ENCODE measurements at regions not wholly inside any gene's neighbourhood (a gene's known extent, or its start where the extent isn't known, plus 50 kb on each side); places are given as distances from the start of the nearest gene placed in this dataset.

DNA sequence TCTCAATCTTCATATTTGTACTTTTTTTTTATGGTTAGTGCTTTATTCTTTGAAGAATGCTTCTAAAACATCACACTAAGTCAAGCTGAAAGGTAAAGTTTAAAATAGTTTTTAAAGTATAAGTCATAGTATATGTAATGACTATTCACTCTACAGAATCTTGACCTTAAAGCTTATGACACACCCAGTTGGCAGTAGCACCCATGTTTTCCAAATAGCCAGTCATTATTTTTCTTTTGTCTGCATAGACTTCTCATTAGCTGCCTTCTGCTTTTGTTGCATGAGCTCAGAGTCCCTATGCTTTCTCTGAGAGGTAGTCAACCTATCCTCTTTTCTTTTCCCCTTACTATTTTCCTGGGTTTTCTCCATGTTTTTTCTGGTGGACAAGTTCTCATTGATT lies 231.5 kb downstream of the PCDH18 start:
- Mint-ChIP-seq H3K4me1 (ENCODE audit: low read depth) (peaks cover 27% of the 10 kb centered on the region), H3K9me3 (no peaks in the 10 kb centered on the region), H3K4me3 (no peak overlapping the region), H3K27me3 (ENCODE audit: insufficient read depth) (no peaks in the 10 kb centered on the region), H3K36me3 (ENCODE audit: low read depth) (no peaks in the 10 kb centered on the region), H3K27ac (peak overlapping the region; percentile 18)
- TF ChIP-seq, protein P1, sequence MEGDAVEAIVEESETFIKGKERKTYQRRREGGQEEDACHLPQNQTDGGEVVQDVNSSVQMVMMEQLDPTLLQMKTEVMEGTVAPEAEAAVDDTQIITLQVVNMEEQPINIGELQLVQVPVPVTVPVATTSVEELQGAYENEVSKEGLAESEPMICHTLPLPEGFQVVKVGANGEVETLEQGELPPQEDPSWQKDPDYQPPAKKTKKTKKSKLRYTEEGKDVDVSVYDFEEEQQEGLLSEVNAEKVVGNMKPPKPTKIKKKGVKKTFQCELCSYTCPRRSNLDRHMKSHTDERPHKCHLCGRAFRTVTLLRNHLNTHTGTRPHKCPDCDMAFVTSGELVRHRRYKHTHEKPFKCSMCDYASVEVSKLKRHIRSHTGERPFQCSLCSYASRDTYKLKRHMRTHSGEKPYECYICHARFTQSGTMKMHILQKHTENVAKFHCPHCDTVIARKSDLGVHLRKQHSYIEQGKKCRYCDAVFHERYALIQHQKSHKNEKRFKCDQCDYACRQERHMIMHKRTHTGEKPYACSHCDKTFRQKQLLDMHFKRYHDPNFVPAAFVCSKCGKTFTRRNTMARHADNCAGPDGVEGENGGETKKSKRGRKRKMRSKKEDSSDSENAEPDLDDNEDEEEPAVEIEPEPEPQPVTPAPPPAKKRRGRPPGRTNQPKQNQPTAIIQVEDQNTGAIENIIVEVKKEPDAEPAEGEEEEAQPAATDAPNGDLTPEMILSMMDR (IDR thresholded peaks at IDR 0.05), result no peak
- peak; percentile 53 for DNase-seq

DNA sequence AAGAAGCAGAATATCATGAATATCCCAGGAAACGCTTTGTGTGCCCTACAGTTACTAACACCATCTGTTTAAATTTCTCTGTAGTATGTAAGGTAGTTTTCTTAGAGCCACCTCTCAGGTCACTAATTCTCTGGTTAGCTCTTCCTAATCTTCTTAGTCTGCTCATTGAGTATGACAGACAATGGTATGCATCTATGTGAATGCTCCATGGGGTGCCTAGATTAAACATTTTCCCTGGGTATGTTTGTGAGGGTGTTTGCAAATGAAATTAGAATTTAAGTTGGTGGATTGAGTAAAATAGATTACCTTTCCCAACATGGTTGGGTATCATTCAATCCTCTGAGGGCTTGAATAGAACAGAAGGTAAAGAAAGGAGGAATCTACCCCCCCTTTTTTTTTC lies 233.0 kb downstream of the PCDH18 start:
- DNase-seq, result no peak
- H3K4me3 Mint-ChIP-seq, result no peak overlapping the region
- no peak overlapping the region for H3K27ac Mint-ChIP-seq
- H3K36me3 Mint-ChIP-seq (ENCODE audit: low read depth), result no peaks in the 10 kb centered on the region
- H3K9me3 Mint-ChIP-seq, result no peaks in the 10 kb centered on the region
- TF ChIP-seq, protein P1 (IDR thresholded peaks at IDR 0.05), result no peak
- H3K27me3 Mint-ChIP-seq (ENCODE audit: insufficient read depth), result no peaks in the 10 kb centered on the region
- peaks cover 27% of the 10 kb centered on the region for H3K4me1 Mint-ChIP-seq (ENCODE audit: low read depth)

DNA sequence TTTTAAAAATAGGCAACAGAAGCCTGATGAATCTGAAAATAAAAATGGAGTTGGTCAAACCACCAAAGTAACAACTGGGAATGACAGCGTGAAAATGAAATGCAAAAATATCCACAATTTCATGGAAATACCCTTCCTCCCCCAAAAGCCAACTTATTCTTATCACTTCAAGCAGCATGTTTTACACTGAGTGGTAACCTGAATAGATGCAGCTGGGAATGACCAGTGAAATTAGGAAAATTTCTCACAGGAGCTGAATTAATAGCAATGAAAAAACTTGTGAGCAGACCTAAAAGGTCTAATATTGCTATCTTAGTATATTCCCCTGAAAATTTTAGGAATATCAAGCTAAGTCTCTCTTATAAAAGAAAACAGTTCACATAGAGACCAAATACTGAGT lies 239.0 kb downstream of the PCDH18 start:
- Mint-ChIP-seq H3K4me1 (ENCODE audit: low read depth) (peaks cover 28% of the 10 kb centered on the region), H3K36me3 (ENCODE audit: low read depth) (no peaks in the 10 kb centered on the region), H3K27ac (no peak overlapping the region), H3K27me3 (ENCODE audit: insufficient read depth) (no peaks in the 10 kb centered on the region), H3K9me3 (no peaks in the 10 kb centered on the region), H3K4me3 (no peak overlapping the region)
- DNase-seq, result no peak
- TF ChIP-seq, protein P1 (IDR thresholded peaks at IDR 0.05), result no peak

DNA sequence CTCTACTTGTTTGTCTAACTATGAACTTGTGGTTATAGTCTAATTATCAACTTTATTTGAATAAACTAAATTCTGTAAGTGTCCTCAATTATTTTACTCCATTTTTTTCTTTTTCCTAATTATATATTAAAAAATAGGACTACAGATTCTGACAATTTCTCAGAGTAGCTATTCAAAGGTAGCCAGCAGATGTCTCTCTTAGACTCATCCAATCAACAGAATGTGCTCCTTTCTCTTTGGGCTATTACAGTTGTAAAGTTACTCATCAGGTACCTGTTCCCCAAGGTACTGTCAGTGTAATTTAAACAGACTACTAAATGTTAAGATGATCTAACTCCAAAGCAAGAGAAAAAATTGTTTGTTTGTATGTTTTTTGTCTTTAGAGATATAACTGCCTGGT lies 248.6 kb downstream of the PCDH18 start:
- peak; percentile 17 for DNase-seq
- TF ChIP-seq, protein P1 (IDR thresholded peaks at IDR 0.05), result peak; percentile 71
- no peak overlapping the region for H3K27ac Mint-ChIP-seq
- H3K27me3 Mint-ChIP-seq (ENCODE audit: insufficient read depth), result no peaks in the 10 kb centered on the region
- H3K4me3 Mint-ChIP-seq, result no peak overlapping the region
- H3K36me3 Mint-ChIP-seq (ENCODE audit: low read depth), result no peaks in the 10 kb centered on the region
- H3K4me1 Mint-ChIP-seq (ENCODE audit: low read depth), result no peaks in the 10 kb centered on the region
- no peaks in the 10 kb centered on the region for H3K9me3 Mint-ChIP-seq

DNA sequence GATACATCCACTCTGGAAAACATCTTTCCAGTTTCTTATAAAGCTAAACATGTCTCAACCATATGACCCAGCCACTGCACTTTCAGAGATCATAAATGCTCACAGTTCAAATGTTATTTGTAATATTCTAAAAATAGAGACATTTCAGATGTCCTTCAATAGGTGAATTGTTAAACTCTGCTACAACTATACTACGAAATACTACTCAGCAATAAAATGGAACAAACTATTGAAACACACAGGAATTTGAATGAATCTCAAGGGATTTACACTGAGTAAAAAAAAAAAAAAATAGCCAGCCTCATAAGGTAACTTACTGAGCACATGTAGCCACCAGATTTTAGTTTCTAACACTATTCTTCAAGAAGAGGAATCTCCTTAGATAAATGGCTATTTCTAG lies 253.9 kb downstream of the PCDH18 start:
- no peaks in the 10 kb centered on the region for H3K36me3 Mint-ChIP-seq (ENCODE audit: low read depth)

More for the DNA sequence above, 253.9 kb downstream of the PCDH18 start:
- Mint-ChIP-seq H3K27ac (no peak overlapping the region), H3K4me3 (no peak overlapping the region), H3K4me1 (ENCODE audit: low read depth) (peaks cover 10% of the 10 kb centered on the region), H3K27me3 (ENCODE audit: insufficient read depth) (no peaks in the 10 kb centered on the region), H3K9me3 (no peaks in the 10 kb centered on the region)
- TF ChIP-seq, protein P1 (IDR thresholded peaks at IDR 0.05), result no peak
- no peak for DNase-seq

All from HFFc6 (cell line).